ENCODE measurements at regions not wholly inside any gene's neighbourhood (a gene's known extent, or its start where the extent isn't known, plus 50 kb on each side); places are given as distances from the start of the nearest gene placed in this dataset.

DNA sequence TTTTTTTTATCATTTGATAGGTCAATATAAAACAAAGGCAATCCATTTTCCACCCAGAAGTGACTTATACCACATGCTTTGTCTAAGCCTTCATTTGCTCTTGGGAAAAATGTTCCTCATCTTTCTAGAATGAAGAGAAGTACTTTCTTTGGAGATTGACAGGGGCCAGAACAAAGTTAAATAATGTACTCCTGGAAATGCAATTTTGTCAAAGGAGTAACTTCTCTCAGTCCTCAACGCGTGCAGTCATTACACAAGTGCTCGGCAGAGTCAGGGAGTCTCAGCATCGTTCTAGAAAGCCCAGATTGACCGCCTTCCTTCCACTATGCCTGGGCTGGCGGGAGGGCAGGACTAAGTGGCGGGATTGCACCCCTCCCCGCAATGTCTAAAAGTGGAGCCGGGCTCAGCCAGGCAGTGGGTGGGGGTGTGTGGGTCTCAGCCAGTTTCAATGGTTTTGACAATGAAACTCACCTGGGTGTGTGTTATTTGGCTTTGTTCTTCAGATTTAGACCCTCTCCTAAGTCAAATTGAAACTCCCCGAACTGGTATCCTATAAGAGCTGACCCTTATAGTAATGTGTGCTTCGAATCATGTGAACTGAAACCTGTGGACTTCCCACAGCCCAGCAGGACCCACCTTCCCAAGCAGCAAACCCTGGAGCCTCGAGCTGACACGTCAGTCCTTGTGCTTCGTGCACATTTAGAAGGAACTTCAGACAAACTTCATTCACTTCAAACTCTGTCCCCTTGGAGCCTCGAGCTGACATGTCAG lies 63.2 kb upstream of the DUSP22 start:
- Mint-ChIP-seq H3K27me3 (no peaks in the 10 kb centered on the region), H3K4me1 (peaks cover 45% of the 10 kb centered on the region), H3K9me3 (ENCODE audit: insufficient read depth) (no peaks in the 10 kb centered on the region), H3K4me3 (peak overlapping the region; percentile 44), H3K27ac (peak overlapping the region; percentile 20)
- DNase-seq (no peak), ATAC-seq (ENCODE audit: low read depth) (no peak)
- peaks cover 28 to 39% of the 10 kb centered on the region in 2 donors for H3K4me1 ChIP-seq (ENCODE audit: control insufficient read depth in 2 of 2, insufficient read depth in 2 of 2, low read length in 2 of 2)
- CTCF ChIA-PET = interaction anchor here (0.8 to 6.5 kb wide), 5 partner anchors 11 to 163 kb away, joined by 3 to 36 read pairs (median 7); partner anchors contain the start of gene IRF4
- 89% methylated on average over 10 of the region's 15 CpGs for WGBS (ENCODE audit: insufficient coverage)
- no peaks in the 10 kb centered on the region for H3K36me3 ChIP-seq (replicated peaks in 1 of 2; ENCODE audit: control extremely low read depth in 1 of 2, control insufficient read depth in 1 of 2, extremely low read depth in 1 of 2, insufficient read depth in 2 of 2, low read length in 1 of 2)
- peak overlapping the region; percentile 20 for H3K4me2 ChIP-seq (replicated peaks; ENCODE audit: low read depth, low read length, poor library complexity, severe bottlenecking)
- POLR2A ChIA-PET = no interaction called here
- intact Hi-C loops (cut with micrococcal nuclease) = loop anchor here (5.0 kb wide), 3 partner anchors 108 to 258 kb away; no protein-coding TSS in a partner anchor
- TF ChIP-seq, protein P1, sequence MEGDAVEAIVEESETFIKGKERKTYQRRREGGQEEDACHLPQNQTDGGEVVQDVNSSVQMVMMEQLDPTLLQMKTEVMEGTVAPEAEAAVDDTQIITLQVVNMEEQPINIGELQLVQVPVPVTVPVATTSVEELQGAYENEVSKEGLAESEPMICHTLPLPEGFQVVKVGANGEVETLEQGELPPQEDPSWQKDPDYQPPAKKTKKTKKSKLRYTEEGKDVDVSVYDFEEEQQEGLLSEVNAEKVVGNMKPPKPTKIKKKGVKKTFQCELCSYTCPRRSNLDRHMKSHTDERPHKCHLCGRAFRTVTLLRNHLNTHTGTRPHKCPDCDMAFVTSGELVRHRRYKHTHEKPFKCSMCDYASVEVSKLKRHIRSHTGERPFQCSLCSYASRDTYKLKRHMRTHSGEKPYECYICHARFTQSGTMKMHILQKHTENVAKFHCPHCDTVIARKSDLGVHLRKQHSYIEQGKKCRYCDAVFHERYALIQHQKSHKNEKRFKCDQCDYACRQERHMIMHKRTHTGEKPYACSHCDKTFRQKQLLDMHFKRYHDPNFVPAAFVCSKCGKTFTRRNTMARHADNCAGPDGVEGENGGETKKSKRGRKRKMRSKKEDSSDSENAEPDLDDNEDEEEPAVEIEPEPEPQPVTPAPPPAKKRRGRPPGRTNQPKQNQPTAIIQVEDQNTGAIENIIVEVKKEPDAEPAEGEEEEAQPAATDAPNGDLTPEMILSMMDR (IDR thresholded peaks at IDR 0.05) = no peak
- no peak for TF ChIP-seq EZH2 (IDR thresholded peaks at IDR 0.05; ENCODE audit: borderline replicate concordance, insufficient read depth, low read depth, low read length, poor library complexity, severe bottlenecking)
- H3K27me3 ChIP-seq (replicated peaks in 1 of 4; ENCODE audit: control extremely low read depth in 1 of 4, control insufficient read depth in 3 of 4, insufficient read depth in 4 of 4, low read length in 3 of 4) = no peaks in the 10 kb centered on the region
- H3K27ac ChIP-seq (ENCODE audit: low read length in 2 of 2) = no peak overlapping the region
- no peaks in the 10 kb centered on the region for H4K20me1 ChIP-seq (ENCODE audit: control insufficient read depth, insufficient read depth, low read length, poor library complexity, severe bottlenecking)
- peak overlapping the region in 1 of 5 experiments; percentile 5 for H3K4me3 ChIP-seq (ENCODE audit: control extremely low read depth in 1 of 5, extremely low read depth in 1 of 5, insufficient read depth in 1 of 5, low read depth in 2 of 5, low read length in 4 of 5)
- H3K9ac ChIP-seq (ENCODE audit: low read length) = no peak overlapping the region
- no peaks in the 10 kb centered on the region for H3K79me2 ChIP-seq (ENCODE audit: control insufficient read depth, insufficient read depth, low read length)
- H3K9me3 ChIP-seq (ENCODE audit: control extremely low read depth in 1 of 3, control insufficient read depth in 2 of 3, insufficient read depth in 1 of 3, low read length in 2 of 3) = no peaks in the 10 kb centered on the region
- no peak overlapping the region for H2AFZ ChIP-seq (ENCODE audit: insufficient read depth, low read depth, low read length, poor library complexity, severe bottlenecking)

- Histone ChIP-seq H3K27ac (ENCODE audit: low read length in 2 of 2) (no peak overlapping the region), H3K4me1 (ENCODE audit: control insufficient read depth in 2 of 2, insufficient read depth in 2 of 2, low read length in 2 of 2) (peaks cover 38 to 44% of the 10 kb centered on the region in 2 donors)
These were observed 60.5 kb upstream of the DUSP22 start for GRCh38 chr6:231779-232178.

More at GRCh38 chr6:231779-232178, 60.5 kb upstream of the DUSP22 start:
- Mint-ChIP-seq H3K9me3 (ENCODE audit: insufficient read depth) (no peaks in the 10 kb centered on the region), H3K27me3 (no peaks in the 10 kb centered on the region), H3K27ac (no peak overlapping the region), H3K4me3 (no peak overlapping the region), H3K4me1 (peaks cover 50% of the 10 kb centered on the region)
- ChIA-PET POLR2A (no interaction called here), CTCF (interaction anchor here (1.5 kb wide), 1 partner anchor 9 kb away, joined by 3 read pairs; no protein-coding TSS in a partner anchor)
- H3K79me2 ChIP-seq (ENCODE audit: control insufficient read depth, insufficient read depth, low read length) = no peaks in the 10 kb centered on the region
- H3K4me3 ChIP-seq (ENCODE audit: control extremely low read depth in 1 of 5, extremely low read depth in 1 of 5, insufficient read depth in 1 of 5, low read depth in 2 of 5, low read length in 4 of 5) = no peak overlapping the region
- H3K4me2 ChIP-seq (replicated peaks; ENCODE audit: low read depth, low read length, poor library complexity, severe bottlenecking) = no peak overlapping the region
- no peak overlapping the region for H3K9ac ChIP-seq (ENCODE audit: low read length)
- no CpG with 5 or more reads among the region's 4 CpGs for WGBS (ENCODE audit: insufficient coverage)
- no peak for TF ChIP-seq EZH2 (IDR thresholded peaks at IDR 0.05; ENCODE audit: borderline replicate concordance, insufficient read depth, low read depth, low read length, poor library complexity, severe bottlenecking)
- TF ChIP-seq, protein P1 (IDR thresholded peaks at IDR 0.05) = no peak
- no peaks in the 10 kb centered on the region for H3K9me3 ChIP-seq (ENCODE audit: control extremely low read depth in 1 of 3, control insufficient read depth in 2 of 3, insufficient read depth in 1 of 3, low read length in 2 of 3)
- no peaks in the 10 kb centered on the region for H3K27me3 ChIP-seq (replicated peaks in 1 of 4; ENCODE audit: control extremely low read depth in 1 of 4, control insufficient read depth in 3 of 4, insufficient read depth in 4 of 4, low read length in 3 of 4)
- ATAC-seq (ENCODE audit: low read depth) = no peak
- DNase-seq = no peak
- no peak overlapping the region for H2AFZ ChIP-seq (ENCODE audit: insufficient read depth, low read depth, low read length, poor library complexity, severe bottlenecking)
- intact Hi-C loops (cut with micrococcal nuclease) = no loop called here
- H3K36me3 ChIP-seq (replicated peaks in 1 of 2; ENCODE audit: control extremely low read depth in 1 of 2, control insufficient read depth in 1 of 2, extremely low read depth in 1 of 2, insufficient read depth in 2 of 2, low read length in 1 of 2) = no peaks in the 10 kb centered on the region
- no peaks in the 10 kb centered on the region for H4K20me1 ChIP-seq (ENCODE audit: control insufficient read depth, insufficient read depth, low read length, poor library complexity, severe bottlenecking)

Data from B cell (primary cell).